Ramos (cell line): ENCODE measurements at regions not wholly inside any gene's neighbourhood (a gene's known extent, or its start where the extent isn't known, plus 50 kb on each side); places are given as distances from the start of the nearest gene placed in this dataset.
"Not testable (repeated sequence)": the region's sequence is repeated elsewhere in the genome, so short reads cannot be mapped to it uniquely, and the experiment has no call there.

ENCODE experiments used
- in situ Hi-C: fragments of 300-500 bp; cut with MboI; formaldehyde crosslinking; loops from one replicate; pipeline ENCODE4 v1.14.3; 2022; ENCODE audit warnings: low sequenced_read_pairs; ENCODE audit not compliant: unreplicated experiment

DNA sequence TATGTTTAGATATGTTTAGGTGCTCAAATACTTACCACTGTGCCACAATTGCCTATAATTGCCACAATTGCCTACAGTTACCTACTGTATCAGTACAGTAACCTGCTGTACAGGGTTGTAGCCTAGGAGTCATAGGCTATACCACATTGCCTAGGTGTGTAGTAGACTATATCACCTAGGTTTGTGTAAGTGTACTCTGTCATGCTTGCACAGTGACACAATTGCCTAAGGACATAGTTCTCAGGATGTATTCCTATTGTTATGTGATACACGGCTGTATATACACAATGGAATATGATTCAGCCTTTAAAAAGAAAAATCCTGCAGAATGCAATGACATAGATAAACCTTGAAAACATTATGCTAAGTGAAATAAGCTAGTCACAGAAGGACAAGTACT is 264.8 kb downstream of the RAP2B start:
- in situ Hi-C loops = no loop called here

DNA sequence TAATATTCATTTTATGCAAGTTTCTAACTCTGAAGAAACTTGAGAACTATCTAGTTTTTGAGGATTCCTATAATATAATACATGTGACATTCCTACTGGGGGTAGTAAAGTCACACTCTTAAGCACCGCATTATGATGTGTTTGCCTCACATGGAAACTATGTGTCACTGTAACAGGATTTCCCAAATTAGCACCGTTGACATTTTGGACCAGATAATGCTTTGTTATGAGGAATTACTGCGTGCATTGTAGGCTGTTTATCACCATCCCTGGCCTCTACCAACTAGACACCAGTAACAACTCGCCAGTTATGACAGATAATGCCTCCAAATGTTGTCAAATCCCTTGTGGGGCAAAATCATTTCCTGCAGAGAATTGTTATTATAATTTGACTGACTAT is 267.8 kb downstream of the RAP2B start:
- in situ Hi-C loops = no loop called here

DNA sequence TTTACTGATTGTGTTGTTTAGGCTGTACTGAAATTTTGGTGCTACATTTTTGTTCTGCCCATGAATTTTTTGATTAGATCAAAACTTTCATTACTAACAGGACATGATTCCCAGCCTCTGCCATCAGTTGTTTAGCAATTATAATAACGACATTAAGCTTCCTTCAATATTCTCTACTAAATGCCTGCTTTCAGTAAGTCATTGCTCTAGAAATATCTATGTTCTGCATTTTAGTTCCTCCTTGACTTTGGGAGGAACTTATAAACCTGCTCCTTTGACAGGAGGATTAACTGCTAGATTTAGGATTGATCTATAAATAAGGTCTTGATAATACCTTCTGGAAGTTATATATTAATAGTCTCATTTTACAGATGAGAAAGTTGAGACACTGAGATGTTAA is 269.1 kb downstream of the RAP2B start:
- in situ Hi-C loops = no loop called here

DNA sequence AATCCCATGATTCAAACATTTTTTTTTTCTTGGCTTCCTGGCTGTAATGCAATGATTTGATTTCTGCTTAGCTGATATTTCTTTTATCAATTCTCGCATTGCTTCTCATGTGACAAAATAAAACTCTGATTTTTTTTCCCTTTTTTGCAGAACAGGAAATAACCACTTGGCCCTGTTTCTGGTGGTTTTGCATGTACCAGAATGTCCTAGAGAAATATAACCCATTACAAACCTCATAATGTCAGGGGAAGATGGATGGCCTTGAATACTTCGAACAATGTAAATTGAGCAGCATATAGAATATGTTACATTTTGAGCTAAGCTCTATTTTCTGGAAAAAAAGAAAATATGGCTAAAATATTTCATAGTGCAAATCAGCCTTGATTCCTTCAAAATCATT is 275.6 kb downstream of the RAP2B start:
- in situ Hi-C loops = no loop called here

DNA sequence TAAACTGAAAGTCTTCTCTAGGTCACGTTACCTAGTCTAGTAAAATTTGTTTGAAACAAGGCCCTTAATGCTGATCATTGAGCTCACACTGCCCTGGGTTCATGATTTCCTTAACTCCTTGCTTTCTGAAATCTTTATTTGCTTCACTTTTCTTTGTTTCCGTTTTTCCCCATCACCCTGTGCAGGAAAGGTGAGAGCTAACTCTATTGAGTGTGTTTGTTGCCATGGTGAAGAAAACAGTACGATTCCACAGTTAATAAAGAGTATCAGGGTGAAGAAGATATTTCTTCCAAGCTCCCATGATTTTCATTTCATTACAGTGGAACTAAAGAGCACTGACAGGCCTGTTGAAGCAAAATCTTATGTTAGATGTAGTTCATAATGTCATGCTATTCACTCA is 276.2 kb downstream of the RAP2B start:
- in situ Hi-C loops = no loop called here

DNA sequence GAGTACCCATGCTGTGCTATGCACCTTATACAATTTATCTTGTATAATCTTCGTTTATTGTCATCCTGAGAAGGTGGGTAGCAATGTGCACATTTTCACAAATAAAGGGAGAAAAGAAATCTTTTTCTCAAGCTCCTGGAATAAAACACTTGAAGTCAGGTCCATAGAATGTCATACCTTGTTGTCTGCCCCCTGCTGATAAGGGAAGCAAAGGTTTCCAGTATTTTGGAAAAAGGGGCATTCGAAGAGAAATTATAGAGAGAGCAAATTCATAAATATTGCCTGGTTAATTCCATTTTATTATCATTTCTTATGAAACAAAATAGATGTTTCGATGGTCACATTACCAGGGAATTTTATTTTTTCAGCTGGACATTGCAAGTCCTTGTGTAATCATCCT is 277.8 kb downstream of the RAP2B start:
- in situ Hi-C loops = no loop called here

DNA sequence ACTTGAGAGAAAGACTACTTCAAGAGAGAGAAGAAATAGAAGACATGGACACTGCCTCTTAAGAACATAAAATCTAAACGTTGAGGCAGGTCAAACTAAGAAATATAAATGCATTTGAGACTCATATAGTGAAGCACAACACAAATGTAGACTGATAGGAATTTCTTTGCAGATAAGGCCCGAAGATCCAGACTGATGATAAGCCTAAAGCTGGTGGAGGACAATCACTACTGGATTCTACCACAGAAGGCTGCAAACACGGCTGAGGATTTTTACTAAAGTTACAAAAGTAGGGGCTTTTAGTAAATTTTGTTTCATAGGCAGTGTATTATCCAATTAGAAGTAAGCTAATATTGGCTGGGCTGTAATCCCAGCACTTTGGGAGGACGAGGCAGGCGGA is 278.3 kb downstream of the RAP2B start:
- in situ Hi-C loops = no loop called here

DNA sequence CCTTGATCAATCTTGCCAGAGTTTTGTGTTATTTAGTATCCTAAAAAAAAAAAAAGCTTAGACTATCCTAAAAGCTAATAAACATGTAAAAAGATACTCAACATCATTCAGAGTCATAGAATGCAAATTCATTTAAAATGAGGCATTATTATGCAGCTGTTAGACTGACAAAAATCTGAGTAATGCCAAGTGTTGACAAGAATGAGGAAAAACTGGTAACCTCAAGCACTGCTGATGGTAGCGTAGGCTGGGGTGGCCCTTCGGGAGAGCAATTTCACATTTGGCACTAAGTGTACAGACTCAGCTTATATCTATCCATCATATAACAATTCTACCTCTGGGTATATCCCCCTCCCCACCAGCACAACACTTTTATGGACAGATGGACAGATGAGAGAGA is 280.4 kb downstream of the RAP2B start:
- in situ Hi-C loops = no loop called here

DNA sequence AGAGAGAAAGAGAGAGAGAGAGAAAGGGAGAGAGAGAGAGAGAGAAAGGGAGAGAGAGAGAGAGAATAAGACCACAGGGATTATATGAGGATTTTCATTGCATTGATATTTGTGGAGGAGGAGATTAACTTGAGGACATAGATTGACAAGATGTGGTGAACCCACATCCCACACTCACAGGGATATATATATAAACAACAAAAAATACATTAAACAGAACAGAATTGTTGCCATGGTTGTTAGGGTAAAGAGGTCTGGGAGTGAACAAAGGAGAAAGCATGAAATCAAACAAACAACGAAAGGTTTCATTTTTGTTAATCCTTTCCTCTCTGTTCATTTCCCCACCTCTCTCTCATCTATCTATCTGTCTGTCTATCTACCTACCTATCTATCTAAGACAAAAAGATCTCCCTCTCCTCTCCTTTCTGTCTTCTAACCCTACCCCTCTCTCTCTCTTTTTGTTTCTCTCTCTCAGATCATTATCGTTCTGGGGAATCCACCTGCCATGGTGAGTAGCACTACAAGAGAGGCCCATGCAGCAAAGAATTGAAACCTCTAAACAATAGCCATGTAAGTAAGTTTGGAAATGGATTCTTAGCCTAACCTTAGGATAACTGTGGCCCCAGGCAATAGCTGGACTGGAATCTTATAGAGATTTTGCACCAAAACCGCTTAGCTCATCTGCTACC is 280.9 kb downstream of the RAP2B start:
- in situ Hi-C loops = no loop called here

DNA sequence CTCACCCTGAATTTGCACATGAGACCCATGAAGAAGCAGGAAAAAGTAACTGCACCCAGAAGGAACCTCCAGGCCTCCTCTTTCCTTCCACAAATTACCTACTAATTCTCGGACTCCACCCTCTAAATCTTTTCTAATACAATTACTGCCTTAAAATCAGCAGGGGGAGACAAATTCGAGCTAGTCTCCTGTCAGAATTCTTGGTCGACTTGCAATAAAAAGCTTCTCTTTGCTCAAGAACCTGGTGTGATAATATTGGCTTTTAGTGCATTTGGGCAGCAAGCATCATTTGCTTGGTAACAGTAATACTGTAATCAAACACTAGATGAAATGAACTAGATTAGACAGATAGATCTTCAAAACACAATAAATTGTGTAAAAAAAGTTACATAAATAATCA is 281.9 kb downstream of the RAP2B start:
- in situ Hi-C loops = no loop called here

DNA sequence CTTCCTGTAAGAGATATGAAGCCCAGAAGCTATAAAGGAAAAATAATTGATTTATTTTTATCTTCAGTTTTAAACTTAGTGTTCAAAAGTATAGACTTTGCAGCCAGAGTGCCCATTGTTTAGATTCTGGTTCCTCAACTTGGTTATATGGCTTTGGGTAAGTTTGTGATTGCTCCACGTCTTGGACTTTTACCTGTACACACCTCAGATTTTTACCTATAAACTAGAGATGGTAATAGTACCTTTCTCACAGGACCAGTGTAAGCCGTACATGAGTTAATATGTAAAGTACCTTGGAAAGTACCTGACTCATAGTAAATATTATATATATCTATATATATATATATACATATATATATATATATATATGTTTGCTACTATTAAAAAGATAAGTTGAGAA is 283.8 kb downstream of the RAP2B start:
- in situ Hi-C loops = no loop called here

DNA sequence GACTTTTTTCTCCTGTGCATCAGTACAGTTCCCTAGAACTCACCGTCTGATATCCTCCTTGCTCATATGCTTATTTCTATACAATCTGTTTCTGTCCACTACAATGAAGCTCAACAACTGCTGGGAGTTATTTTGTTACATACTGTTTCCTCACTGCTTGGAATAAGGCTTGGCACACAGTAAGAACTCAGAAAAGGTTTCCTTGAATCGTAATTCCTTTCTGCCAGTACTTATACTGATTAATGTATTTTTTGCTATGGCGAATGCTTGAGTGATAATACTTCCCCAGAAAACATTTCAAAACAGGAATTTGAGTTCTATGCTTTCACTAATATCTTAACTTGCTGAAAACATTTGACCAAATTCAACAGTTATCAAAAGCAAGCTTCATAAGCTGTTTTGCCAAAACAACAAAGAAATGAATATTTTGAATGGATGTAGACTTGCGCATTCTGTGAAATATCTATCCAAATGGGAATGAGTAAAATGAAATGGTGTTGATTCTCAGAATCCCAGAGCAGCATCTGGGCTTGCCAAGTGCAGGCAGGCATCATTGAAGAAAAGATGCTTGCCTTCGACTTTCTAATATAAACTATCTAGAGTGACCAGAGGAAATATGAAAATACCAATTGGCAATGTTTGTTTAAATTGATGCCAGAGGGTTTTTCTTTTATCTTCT is 286.3 kb downstream of the RAP2B start:
- in situ Hi-C loops = no loop called here

DNA sequence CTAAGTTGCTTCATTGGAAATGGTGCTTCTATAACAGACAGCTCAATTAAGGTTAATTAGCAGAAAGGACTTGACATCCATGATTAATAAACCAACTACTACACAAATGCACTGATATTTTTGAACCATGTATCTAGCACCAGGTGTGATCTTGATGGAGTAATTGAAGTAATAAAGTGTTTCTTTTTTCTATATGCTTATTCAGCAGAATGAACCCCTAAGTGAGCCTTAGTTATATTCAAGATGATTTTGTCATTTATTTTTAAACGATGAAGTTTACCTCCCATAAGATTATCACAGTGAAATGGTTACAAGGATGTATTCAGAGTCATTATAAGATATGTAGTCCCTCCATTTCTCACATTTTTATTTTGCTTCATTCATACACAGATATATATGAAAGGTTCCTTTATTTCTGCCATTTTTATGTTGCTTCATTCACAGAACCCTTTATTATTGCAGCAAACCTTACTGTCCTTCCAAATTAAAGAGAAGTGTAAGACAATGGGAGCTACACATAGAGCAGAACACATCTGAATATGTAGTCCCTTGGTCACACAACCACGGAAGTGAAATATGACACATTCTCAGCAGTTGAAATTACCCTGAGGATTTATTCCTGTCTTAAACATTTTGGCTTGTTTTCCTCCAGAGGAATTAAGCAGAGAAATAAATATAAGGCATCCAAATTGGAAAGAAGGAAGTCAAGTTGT is 295.0 kb downstream of the RAP2B start:
- in situ Hi-C loops = no loop called here

DNA sequence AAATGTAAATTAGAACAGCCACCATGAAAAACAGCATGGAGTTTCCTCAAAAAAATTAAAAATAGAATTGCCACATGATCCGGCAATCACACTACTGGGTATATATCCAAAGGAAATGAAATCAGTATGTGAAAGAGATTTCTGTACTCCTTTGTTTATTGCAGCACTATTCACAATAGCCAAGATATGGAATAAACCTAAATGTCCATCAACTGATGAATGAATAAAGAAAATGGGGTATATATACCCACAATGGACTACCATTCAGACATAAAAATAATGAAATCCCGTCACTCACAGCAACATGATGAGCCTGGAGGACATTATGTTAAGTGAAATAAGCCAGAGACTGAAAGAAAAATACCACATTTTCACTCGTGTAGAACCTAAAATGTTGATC is 296.9 kb downstream of the RAP2B start:
- in situ Hi-C loops = no loop called here

DNA sequence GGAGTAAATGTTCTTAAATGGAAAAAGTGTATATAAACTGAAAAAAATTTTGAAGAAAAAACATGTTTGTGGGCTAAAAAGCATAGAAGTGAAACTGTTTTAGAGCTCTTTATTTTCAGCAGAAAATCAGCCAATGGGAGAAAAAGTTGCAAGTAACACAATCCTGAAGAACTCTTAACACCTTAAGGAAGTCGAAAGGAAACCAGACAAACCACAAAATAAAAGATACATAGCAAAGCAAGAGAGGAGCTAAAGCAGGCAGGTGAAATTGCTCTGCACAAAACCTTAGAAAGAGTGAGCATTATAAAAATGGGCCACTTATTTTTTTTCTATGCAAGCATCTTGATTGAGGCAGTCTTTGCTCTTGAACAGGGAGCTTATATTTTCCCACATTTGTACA is 300.5 kb downstream of the RAP2B start:
- in situ Hi-C loops = no loop called here

DNA sequence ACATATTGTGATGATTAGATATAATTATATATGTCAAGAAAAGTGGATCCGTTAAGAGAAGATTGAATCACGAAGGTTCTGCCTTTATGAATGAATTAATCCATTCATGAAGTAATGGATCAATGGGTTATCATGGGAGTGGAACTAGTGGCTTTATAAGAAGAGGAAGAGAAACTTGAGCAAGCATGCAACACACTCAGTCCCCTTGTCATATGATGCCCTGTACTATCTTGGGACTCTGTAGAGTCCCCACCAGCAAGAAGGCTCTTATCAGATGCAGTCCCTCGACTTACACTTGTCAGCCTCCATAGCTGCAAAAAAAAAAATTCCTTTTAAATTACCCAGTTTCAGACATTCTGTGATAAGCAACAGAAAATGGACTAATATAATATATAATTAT is 301.9 kb downstream of the RAP2B start:
- in situ Hi-C loops = no loop called here

DNA sequence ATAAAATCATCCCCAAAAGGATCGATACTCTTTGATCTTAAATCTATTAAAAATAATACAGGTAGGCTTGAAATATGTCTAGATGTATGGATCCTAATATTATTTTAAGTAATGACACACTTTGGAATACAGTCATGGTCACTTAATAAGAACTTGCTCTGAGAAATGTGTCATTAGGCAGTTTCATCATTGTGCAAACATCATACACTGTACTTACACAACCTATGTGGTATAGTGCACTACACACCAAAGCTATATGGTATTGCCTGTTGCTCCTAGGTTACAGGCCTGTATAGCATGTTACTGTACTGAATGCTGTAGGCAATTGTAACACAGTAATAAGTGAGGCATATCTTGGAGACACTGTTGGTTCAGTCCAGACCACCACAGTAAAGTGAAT is 307.1 kb downstream of the RAP2B start:
- in situ Hi-C loops = no loop called here

DNA sequence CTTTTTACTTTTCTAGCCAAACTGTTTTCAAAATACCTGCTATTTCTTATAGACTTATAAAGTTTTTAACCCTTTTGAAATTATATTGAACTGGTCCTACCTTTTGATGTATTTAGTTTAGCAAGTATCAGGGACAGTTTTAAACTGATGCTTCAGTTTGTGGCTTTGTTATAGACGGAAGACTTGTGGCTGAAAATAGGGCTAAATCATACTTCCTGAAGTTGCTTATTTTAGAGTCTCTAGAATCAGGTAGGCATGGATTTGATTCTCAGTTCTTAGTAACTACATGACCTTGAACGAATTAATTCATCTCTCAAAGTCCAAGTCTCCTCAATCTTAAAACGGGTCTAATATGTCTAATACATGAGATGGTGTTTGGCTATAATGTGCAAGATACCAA is 322.8 kb downstream of the RAP2B start:
- in situ Hi-C loops = no loop called here

DNA sequence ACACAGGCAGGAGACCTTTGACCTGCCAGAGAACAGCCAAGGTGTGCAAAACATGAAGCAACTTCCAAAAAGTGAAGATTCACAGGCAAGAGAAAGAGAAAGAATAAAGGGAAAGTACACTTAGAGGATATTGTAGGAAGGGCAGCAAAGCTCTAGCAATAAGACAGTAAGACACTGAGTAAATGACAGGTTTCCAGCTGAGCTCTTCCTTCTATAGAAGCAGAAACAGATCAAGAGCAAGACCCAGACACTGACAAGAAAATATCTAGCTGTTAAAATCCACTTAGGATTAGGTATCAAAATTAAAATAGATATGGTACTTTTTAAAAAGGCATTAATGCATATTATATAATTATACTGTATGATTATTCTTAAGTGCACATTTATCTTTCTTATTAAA is 333.4 kb downstream of the RAP2B start:
- in situ Hi-C loops = no loop called here

DNA sequence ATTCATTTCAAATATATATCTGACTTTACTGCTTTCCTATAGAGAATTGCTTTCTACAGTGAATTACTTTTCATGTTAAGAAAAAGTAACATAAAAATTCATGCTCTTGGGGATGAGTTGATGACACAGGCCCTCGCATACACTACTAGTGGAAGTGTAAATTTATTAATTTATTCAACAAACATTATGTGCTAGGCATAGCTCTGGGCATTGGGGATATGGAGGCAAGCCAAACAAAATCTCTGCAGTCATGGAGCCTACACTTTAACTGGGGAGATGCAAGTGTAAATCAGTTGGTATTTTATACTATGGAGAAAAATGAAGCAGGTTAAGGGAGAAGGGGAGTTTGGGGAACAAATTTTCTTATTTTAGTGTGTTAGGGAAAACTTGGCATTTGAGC is 340.7 kb downstream of the RAP2B start:
- in situ Hi-C loops = no loop called here

DNA sequence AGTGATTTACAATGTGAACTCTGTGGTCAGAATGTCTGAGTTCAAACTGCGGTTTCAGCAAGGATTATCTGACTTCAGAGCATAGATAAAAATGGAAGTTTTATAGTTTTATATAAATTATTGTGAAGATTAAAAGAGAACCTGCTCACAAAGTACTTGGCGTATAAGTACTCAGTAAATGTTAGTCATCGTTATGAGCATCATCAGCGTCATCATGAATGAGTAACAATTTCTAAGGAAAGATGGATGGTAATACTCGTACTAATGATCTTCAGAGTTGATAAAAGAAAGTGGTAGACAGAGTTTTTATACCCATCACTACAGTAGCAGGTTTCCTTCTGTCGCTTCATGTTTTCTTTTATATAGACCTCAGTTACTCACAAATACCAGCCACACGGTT is 341.8 kb downstream of the RAP2B start:
- in situ Hi-C loops = no loop called here

DNA sequence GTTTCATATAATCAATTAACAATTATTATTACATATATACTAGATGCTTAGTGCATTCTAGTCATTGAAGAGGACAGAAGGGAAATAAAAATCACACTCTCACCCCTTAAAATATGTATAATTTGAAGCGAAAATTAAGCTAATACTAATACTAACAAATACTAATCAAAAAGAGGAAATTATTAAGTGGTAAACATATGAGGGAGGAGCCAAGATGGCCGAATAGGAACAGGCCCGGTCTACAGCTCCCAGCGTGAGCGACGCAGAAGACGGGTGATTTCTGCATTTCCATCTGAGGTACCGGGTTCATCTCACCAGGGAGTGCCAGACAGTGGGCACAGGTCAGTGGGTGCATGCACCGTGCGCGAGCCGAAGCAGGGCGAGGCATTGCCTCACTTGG is 344.2 kb downstream of the RAP2B start:
- in situ Hi-C loops = not testable (repeated sequence)
